Uterus (tissue), 2 donors: ENCODE measurements at regions not wholly inside any gene's neighbourhood (a gene's known extent, or its start where the extent isn't known, plus 50 kb on each side); places are given as distances from the start of the nearest gene placed in this dataset.

Experiments
- POLR2A ChIP-seq, 2 donors: fragments of 450-650 bp; IDR thresholded peaks; one replicate each; pipeline ENCODE4 v1.6.1; 2016; ENCODE audit warnings: antibody characterized with exemption in 2 of 2, mild to moderate bottlenecking in 1 of 2, moderate library complexity in 1 of 2
- TF ChIP-seq, protein P1 (sequence below), 4 experiments: fragments of 200-600 bp in 2 of 4; fragments of 450-650 bp in 2 of 4; sonication (generic) in 2 of 4; IDR thresholded peaks; one replicate each; pipeline ENCODE4 v1.5.1; 2016 to 2019; ENCODE audit warnings: antibody characterized with exemption in 4 of 4, mild to moderate bottlenecking in 2 of 4, moderate library complexity in 1 of 4

- TF ChIP-seq, protein P1, sequence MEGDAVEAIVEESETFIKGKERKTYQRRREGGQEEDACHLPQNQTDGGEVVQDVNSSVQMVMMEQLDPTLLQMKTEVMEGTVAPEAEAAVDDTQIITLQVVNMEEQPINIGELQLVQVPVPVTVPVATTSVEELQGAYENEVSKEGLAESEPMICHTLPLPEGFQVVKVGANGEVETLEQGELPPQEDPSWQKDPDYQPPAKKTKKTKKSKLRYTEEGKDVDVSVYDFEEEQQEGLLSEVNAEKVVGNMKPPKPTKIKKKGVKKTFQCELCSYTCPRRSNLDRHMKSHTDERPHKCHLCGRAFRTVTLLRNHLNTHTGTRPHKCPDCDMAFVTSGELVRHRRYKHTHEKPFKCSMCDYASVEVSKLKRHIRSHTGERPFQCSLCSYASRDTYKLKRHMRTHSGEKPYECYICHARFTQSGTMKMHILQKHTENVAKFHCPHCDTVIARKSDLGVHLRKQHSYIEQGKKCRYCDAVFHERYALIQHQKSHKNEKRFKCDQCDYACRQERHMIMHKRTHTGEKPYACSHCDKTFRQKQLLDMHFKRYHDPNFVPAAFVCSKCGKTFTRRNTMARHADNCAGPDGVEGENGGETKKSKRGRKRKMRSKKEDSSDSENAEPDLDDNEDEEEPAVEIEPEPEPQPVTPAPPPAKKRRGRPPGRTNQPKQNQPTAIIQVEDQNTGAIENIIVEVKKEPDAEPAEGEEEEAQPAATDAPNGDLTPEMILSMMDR (IDR thresholded peaks at IDR 0.05), result no peak
- no peak for TF ChIP-seq POLR2A (IDR thresholded peaks at IDR 0.05)
These were observed 548.8 kb upstream of the IZUMO3 start for GRCh38 chr9:25094518-25094917.
